Hematopoietic multipotent progenitor cell treated with erythropoietin and hydrocortisone succinate and interleukin-3 and kit ligand, for 4 days (in vitro differentiated cells): ENCODE measurements at regions not wholly inside any gene's neighbourhood (a gene's known extent, or its start where the extent isn't known, plus 50 kb on each side); places are given as distances from the start of the nearest gene placed in this dataset.
"Not testable (repeated sequence)": the region's sequence is repeated elsewhere in the genome, so short reads cannot be mapped to it uniquely, and the experiment has no call there.

Experiments
- DNase-seq: peaks from one replicate; pipeline ENCODE4 v3.0.0-alpha.2; 2015

DNA sequence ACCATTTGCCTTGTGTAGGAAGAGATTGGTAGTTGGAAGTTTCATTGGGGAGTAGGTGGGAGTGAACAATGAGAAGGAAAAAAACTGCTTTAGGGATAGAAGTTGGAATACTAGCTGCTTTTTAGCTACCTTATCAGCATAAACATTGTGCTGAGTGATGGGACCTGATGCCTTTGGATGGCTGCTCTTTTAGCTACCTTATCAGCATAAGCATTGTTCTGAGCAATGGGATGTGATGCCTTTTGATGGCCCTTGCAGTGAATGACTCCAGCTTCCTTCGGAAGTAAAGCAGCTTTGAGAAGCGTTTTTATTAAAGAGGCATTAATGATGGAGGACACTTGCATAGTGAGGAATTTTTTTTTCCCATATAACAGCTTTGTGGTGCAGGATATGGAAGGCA lies 168.2 kb upstream of the NLGN4Y start:
- no peak for DNase-seq

- no peak for DNase-seq
These were observed 163.4 kb upstream of the NLGN4Y start for GRCh38 chrY:14360748-14361500.

- no peak for DNase-seq
These were observed 150.7 kb upstream of the NLGN4Y start for GRCh38 chrY:14373608-14374007.

- DNase-seq = no peak
These were observed 146.1 kb upstream of the NLGN4Y start for GRCh38 chrY:14378217-14378616.

DNA sequence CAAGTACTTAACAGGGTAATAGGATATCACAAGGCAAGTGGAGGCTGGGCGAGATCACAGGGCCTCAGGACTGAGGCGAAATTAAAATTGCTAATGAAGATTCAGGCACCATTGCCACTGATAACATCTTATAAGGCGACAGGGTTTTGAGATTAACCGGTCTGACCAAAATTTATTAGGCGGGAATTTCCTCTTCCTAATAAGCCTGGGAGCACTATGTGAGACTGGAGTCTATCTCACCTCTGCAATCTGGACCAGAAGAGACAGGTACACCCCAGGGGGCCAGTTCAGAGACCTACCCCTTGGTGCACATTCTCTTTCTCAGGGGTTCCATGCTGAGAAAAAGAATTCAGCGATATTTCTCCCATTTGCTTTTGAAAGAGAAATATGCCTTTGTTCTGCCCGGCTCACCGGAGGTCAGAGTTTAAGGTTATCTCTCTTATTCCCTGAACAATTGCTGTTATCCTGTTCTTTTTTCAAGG lies 113.7 kb upstream of the NLGN4Y start:
- DNase-seq = not testable (repeated sequence)

DNA sequence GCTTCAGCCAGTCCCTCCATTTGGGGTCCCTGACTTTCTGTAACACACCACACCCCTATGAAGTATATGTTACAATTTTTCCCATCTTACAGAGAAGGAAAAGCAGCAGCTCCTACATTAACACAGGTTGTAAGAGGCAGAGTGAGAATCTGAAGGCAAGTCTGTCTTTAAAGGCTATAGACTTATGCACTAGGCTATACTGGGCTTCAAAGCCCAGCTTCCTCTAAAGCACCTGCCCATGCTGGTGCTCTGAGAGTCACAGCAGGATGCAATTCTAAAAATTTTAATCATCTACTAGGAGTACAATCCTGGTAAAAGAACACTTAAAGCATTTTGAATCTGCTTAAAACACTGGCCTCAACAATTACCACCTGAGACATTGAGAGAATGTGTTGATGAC lies 113.0 kb upstream of the NLGN4Y start:
- DNase-seq = no peak

GRCh38 chrY:14436546-14436945 lies 87.8 kb upstream of the NLGN4Y start:
- DNase-seq = no peak

DNA sequence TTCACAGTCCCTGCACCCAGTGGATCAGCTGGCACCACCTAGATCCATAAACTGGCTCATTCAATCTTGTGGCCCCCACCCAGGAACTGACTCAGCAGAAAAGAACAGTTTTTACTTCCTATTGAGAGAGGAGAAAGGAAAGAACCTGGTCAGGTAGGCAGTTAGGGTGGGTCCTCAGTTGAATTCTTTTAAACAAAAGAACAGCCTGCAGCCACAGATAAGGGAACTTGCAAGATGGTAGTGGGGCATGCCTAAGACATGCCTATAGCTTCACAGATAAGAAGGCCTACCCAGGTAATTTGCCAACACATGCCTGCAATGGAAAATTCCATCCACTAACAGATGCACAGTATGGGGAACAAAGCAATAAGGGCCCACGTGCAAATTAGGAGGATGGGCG lies 86.7 kb upstream of the NLGN4Y start:
- DNase-seq = peak; percentile 0

DNA sequence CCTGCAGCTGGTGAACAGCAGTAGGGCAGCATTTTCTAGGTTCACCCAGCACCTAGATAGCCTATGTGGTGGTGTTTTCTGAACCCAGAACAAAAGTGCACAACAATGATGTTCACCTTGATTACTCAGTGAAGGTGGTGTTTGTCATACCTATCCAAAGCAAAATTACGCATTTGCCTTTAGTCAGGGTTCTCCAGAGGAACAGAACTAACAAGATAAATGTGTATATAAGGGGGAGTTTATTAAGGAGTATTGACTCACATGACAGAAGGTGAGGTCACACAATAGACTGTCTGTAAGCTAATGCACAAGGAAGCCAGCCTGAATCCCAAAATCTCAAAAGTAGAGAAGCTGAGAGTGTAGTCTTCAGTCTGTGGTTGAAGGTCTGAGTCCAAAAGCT lies 85.9 kb upstream of the NLGN4Y start:
- no peak for DNase-seq

- DNase-seq = no peak
These were observed 79.8 kb upstream of the NLGN4Y start for GRCh38 chrY:14444550-14444949.

GRCh38 chrY:14468151-14468683 lies 56.1 kb upstream of the NLGN4Y start:
- DNase-seq = no peak

- DNase-seq = no peak
These were observed 51.9 kb upstream of the NLGN4Y start for GRCh38 chrY:14472421-14472820.

GRCh38 chrY:14473320-14473719 lies 51.0 kb upstream of the NLGN4Y start:
- no peak for DNase-seq
